GM19467 (cell line): ENCODE measurements at regions not wholly inside any gene's neighbourhood (a gene's known extent, or its start where the extent isn't known, plus 50 kb on each side); places are given as distances from the start of the nearest gene placed in this dataset.

Source experiments
- ATAC-seq: cut with Tn5 transposase; IDR thresholded peaks from one replicate; pipeline ENCODE4 v1.9.1; 2021; ENCODE audit warnings: mild to moderate bottlenecking, moderate library complexity; ENCODE audit not compliant: unreplicated experiment

DNA sequence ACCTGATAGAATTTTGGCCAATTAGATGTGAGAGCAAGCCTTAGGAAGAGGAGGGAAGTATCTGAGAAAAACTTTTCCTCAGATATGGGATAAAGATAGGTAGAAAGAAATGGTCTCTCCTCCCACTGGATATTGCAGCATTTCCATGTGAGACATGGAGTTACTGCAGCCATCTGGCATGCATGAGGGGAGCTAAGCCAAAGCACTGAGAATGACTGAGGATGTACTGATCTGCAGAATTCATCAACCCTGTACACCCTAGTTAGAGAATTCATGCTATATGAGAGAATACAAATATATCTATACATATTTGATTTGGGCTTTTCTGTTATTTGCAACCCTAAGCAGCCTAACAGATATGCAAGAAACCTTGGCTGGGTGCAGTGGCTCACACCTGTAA lies 52.5 kb upstream of the RPL34 start:
- no peak for ATAC-seq

DNA sequence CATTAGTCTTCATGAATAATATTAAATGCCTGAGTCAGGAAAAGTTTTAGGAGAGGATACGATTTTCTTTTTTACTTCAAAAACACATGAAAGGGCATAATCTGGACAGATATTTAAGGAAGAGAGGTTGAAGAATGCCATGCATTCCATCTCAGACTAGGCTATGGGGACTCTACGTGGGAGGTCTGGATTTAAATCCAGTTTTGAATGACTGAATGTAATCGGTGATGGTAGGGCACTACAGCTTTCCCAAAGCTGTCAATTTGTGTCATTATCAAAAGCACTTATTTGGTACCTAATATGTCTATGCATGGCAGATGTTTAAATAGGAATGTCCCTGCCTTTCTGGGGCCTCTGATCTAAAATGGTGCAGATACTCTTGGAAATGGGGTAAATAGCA lies 59.3 kb upstream of the RPL34 start:
- no peak for ATAC-seq

DNA sequence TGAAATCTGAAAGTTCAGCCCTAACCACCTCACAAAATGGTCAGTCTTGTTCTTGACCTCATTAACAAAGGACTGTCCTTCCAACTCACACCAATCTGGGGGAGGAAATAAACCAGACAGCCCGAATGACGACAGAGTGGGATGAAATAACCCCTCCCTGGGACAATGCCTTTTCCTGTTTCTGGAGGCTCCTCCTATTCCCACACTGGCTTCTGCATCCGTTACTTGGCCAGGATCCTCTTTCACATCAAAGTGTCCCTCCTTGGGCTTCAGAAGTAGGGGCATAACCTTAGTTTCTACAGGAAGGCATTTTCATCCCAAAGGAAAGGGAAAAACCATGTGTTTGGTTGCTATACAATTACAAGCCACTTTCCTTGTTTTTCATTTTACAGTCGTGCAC lies 59.8 kb upstream of the RPL34 start:
- no peak for ATAC-seq

DNA sequence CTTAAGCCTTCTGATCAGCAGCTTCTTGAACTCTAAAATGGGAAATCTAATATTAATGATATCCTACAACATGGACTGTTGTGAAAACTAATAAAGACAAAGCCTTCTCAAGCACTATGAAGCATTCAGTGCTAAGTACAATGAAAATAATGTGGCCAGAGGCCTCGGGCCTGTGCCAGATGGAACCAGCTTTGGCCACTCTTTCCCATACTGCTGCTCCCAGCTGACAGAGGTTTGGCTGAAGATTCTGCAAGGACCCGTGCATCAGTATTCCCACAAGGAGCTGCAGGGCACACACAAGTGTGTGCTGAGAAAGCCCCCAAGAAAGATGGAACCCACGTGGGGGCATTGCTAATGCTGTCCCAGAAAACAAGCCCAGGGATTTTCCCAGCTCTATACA lies 60.5 kb upstream of the RPL34 start:
- ATAC-seq, result no peak

DNA sequence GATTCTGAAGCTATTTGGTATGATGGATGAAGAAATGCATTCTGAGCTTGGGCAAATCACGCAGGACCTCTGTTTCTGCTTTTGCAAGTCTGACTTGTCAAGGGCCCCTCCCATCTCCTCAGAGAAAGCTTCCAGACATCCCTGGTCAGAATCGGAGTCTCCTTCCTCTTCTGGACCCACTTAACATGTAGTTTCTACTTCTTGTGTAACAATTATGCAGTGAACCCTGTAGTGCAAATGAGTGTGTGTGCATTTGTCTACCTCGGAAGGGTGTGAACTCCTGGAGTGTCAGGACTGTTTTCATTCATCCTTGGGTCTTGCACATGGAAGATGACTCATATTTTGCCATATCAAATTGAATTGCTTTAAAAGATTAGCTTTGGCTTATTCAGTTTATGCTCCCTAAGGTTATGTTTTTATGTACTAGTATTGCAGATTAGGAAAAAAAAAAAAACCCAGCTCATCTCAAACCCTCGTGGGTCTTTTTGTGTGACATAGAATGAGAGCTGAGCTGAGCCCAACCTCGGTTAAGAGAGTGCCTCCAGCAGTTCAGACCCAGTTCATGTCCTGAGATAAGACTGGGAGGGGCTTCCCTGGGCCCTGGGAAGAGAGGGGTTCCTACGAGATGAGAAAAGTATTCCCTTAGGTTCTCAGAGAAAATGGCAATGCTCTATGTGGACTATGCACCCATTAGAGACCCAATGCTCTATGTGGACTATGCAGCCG lies 61.1 kb upstream of the RPL34 start:
- ATAC-seq, result no peak

DNA sequence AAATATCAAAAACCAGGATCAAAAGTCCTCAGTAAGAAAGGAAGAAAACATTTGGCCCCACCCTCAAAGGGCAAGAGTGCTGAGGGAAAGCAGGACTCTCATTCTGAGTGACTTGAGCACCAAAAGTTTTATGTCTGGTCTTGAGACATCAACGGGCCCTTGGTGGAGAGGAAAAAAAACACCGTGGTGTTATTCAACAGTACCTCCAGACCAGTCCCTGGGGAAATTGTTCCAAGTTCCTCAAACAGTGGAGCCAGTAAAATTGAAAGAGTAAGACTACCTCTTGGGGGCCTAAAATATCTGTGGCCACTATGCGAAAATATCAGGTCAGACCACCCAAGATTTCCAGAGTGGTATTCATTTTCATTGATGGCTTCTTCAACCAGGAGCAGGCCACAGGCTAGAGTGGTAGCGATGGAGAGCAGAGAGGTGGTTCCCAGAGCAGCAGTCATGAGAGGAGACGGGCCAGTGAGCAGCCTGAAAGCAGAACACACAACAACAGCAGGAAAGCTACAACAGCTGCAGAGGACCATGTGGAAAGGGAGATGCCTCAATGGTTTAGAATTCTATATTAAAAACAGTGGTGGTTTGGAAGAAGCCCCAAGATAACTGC lies 63.7 kb upstream of the RPL34 start:
- ATAC-seq, result peak; percentile 46

DNA sequence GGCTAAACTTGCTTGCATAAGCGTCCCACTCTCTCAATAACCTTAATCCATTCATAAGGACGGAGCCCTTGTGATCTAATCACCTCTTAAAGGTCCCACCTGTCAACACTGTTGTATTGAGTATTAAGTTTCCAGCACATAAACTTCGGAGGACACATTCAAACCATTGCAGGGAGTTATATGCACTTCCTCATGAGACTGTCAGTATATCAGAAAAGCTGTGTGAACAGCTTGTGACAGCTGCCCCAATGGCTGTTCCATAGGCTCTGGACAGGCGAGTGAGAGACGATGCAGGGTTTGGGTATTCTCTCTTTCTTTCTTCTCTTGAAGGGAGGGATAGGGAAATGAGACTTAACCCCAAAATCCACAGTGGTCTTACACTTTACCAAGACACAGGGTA lies 64.2 kb upstream of the RPL34 start:
- ATAC-seq, result no peak

DNA sequence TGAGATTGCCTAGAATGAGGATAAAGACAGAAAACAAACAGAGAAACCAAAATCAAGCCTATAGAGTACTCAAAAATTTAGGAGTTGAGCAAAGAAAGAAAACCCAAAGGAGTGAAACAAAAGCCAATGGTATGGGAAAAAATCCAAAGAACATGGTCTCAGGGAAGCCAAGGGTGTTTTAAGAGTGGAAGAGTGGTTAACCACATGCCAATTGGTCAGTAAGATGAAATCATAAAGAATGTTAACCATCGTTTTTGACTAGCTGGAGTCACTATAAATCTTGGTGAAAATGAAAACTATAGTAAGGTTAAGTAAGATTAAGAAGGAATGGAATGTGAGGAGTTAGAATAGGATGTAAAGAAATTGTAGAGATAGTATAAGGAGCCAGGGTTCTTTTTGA lies 64.7 kb upstream of the RPL34 start:
- ATAC-seq, result no peak

DNA sequence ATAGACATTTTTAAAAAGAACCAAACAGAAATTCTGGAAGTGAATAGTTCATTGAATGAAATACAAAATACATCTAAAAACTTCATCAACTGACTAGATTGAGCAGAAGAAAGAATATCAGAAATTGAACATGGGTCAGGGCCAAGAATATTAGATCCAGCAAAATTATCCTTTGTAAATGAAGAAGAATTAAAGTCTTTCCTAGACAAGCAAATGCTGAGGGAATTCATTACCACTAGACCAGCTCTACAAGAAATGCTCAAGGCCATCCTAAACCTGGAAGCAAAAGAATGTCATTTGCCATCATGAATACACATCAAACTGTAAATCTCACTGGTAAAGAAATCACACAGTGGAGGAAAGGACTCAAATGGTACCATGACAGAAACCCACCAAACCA lies 72.7 kb upstream of the RPL34 start:
- ATAC-seq, result no peak

DNA sequence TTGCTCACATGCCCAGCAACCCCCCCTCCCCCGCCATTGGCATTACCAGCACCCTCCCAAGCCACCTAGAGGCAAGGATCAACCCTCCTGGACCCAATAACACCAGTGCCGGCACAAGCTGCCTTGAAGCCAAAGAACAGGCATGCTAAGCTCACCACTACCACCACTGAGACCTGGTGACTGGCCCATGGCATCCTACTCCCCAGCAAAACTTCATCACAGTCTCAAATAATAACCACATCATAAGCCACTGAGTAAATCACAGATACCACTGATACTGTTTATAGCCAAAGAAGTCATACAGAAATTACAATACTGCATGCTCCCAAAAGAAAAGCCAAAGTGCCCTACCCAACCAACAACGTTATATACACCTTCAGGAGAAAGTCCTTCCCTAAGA lies 73.6 kb upstream of the RPL34 start:
- ATAC-seq, result no peak

DNA sequence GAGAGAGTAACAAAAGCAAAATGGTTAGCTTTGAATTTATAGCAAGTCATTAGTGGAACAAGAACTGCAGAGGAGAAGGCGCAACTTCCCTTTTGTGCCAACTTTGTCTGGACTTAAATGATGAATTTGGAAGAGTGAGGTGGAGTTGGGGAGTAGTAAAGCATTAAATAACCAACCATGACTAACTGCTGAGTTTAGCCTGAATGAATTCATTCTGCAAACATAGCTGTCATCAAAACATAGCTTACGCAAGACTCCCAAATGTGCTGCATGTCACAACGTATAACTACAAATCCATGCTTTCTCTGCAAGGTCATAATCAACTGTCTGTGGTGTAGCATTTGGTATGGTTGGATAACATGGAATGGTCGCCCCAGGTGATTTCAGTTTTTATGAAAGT lies 75.9 kb upstream of the RPL34 start:
- no peak for ATAC-seq

DNA sequence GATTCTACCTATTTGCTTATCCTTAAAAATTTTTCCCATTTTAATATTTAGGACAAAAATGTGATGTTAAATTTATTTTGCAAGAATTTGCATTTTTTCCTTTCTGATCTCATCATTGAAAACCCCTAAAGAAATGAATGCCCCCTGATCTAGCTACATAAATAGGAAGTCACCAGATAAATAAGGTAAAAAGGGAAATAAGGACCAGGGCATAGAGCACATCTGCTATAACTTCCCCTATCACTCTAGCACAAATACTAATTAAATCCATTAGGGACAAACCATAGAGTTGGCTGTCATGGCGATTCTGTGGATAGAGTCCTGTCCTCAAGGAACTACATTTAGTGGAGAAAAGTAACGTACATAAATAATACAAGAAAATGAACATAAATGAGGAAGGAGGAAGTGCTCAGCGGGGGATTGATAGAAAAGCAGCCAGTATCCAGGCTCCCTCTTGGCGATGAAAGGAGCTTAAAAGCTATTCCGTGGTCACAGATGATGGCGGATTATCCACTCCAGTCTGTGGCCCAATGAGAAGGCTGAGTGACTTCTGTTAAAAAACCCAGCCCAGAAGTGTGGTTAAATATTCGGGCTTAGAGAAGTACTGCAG lies 76.9 kb upstream of the RPL34 start:
- ATAC-seq, result no peak

DNA sequence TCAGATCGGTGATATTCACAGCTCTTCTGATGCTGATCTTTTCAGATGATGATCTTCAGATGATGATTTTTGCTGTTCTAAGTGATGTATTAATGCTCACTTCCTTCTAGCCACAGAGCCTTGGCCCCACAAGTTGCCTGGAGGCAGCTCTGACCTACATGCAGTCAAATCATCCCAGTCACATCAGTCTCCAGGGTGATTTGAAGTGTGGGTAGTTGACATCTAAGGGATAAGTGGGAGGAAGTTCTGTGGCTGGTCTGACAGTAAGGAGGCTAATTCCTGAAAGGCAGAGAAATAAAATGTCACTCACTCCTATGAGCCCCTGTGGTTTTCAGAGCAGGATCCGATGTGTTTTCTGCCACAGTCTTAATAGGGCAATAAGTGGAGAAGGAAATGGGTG lies 79.8 kb upstream of the RPL34 start:
- ATAC-seq, result peak; percentile 66

DNA sequence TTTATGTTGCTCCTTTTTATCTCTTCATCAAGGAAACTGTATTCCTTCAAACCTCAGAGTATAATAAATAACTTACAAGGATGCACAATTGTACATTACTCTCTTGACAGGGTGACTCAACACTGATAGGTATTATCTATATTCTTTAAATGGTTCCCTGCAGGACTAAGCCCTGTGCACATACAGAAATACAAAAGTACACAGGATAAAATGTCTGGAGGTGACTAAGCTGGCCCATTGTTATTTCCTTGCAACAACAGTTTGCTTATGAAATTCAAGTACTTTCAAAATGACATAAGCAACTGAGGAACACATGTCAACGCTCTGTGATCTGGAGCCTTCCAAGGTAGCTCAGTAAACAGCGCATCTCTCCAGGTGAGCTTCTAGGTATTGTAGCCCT lies 83.8 kb upstream of the RPL34 start:
- ATAC-seq, result no peak

DNA sequence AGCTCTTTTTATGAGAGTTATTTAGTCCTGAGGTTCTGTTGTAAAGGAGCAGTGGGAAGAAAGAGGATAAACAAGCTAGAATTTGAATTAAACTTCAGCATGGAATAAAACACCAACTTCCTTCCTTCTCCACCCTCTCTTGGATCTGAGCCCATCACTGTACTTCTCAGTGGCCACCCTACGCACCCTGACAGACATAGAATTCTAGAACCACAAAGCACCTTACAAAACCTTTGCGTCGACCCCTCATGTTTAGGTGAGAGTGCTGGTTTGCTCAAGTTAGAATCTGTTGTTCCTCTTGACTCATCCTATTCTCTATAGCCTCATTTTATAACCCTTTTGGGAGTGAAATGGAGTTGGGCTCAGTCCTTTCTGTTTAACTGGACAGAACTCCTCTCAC lies 84.6 kb upstream of the RPL34 start:
- ATAC-seq, result no peak

DNA sequence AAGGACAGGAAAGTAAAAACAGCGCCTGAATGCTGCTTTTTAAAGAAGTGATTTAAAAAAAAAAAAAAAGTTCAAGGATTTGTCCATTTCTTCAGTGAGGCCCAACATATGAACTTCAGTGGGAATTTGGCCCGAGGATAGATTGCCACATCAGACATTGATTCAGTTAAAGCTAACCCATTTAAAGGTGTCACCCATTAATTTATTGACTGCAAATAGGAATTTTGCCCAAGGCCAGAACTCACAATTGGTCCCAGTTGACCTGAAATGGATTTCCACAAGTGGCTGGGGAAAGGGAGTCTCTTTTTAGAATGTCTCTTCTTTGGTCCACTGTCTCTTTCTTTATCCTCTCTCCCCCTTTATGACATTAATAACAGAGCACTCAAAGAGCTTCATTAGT lies 86.5 kb upstream of the RPL34 start:
- no peak for ATAC-seq

DNA sequence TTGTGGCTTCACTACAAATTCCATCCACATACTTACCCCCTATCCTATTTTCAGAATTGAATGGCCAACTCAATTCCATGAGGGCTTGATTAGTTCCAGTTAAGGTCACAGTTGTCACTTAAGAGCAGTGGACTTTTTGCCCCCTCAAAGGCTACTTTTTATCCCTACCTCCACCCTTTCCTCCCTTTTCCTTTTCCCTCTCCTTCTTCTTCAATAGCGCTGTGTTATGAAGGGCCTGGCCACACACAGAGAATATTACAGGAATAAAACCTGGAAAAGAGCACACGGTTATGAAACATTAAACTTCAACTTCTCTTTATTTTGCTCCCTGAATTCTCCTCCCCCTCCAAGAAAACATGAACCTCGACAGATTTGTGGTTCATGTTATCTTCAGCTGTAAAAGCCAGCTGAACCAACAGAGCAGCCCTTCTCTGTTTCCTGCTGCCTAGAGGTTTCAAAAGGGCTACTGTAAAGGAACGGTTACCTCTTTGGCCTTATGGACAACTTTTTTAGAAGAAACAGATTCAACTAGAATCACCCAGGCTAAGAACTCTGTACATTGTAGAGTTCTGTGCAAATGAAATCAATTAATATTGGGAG lies 87.0 kb upstream of the RPL34 start:
- no peak for ATAC-seq

DNA sequence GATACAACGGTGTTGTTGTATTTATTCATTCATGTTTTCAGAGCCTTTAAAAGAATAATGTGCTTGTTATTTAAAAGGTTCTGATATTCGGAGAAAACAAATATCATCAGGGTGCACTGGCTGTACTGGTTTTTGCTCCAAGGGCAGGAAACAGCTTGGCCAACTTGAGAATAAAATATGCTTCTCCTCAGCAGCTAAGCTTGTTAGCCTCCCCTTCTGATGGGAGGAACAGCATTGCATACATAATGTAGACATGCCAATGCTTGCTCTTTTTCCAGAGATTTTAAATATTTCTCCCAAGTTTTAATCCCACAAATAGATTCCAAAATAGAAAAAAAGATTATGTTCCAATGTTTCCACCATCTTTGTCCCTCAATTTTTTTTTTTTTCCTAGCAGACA lies 87.6 kb upstream of the RPL34 start:
- no peak for ATAC-seq

DNA sequence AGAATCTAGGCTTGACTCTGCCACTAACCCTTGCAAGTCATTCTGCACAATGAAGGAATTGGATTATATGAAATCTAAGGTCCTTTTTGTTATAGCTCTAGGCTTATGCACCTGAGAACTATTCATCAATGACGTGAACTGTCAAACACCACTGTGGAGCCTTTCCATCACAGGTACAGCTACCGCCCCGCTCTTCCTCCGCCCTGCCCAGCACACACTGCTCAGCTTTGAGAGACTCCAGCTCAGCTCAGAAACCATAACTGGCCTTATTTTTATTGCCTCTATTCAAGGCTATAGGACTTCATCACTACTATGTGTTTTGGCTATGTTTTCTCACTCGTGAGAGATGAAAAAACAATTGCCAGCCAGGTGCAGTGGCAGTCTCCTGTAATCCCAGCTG lies 88.2 kb upstream of the RPL34 start:
- ATAC-seq, result no peak

DNA sequence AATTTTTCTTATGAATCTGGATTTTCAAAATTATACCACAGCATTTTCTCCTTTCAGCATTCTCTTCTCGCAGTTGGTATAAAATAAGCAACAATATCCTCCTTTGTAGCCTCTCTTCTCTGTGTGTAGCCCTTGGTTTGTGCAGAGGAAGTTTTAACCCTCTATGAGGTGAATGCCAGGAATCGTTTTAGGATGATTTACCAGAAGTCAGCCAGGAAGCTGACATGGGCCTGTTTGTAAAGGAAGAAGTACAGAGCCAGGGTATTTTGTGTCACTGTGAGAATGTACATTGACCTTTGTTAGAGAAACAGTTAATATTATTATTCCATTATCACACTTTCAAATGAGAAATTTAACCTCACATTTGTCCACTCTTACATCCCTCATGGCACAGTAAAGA lies 88.9 kb upstream of the RPL34 start:
- no peak for ATAC-seq

DNA sequence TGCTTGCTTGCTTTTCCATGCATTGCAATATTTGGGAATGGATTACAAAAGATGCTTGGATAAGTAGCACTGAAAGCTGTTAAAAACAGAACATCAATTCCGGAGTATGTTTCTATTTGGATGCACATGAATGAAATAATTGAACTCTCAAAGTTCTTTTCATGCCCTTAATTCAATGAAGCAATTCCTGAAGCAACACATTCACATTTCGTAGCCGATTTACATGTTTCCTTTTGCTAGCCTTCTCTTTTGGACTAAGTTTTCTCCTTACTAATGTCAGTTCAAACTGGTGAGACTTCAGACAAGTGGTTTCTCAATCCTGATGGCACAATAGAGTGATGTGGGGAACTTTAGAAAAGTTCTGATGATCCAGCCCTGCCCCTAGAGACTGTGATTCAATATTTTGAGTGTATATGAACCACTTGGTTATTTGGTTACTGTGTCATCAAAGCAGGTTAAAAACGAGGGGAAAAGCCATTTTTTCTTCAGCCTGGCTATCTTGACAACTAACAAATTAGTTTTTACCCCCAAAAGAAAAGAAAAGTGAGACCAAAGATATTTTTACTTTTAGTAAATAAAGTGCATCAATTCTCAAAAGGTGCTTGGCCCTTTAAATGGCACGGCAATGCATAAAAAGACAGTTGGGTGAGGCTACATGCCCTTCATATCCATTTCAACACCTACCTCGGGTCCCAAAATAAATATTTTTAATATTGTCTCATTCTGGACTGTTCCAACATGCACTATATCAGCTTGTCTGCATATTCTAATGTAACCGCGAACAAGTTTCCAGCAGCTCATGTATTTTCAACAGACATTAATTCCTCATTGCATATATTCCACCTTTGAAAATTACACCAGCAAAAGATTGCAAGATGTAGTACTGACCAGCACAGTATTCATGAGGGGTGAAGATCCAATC lies 90.1 kb upstream of the RPL34 start:
- ATAC-seq, result no peak
